Testis (tissue), 2 donors: ENCODE measurements at regions not wholly inside any gene's neighbourhood (a gene's known extent, or its start where the extent isn't known, plus 50 kb on each side); places are given as distances from the start of the nearest gene placed in this dataset.

Source experiments
- DNase-seq: peaks from one replicate; pipeline ENCODE4 v3.0.0-alpha.2; 2019
- H3K27ac ChIP-seq, 2 donors: fragments of 200-600 bp; sonication (generic); one replicate each; pipeline ENCODE4 v1.5.1; 2019
- H3K27me3 ChIP-seq: fragments of 200-600 bp; sonication (generic); one replicate; pipeline ENCODE4 v1.5.1; 2019
- H3K36me3 ChIP-seq: fragments of 200-600 bp; sonication (generic); one replicate; pipeline ENCODE4 v1.5.1; 2017; ENCODE audit warnings: low read depth; ENCODE audit errors: missing control alignments
- H3K4me1 ChIP-seq: fragments of 200-600 bp; sonication (generic); one replicate; pipeline ENCODE4 v1.5.1; 2019
- H3K4me3 ChIP-seq, 2 donors: fragments of 200-600 bp; sonication (generic); one replicate each; pipeline ENCODE4 v1.5.1; 2017 to 2019
- H3K9me3 ChIP-seq: fragments of 200-600 bp; sonication (generic); one replicate; pipeline ENCODE4 v1.5.1; 2017
- CTCF ChIP-seq, 3 experiments: fragments of 450-650 bp in 2 of 3; fragments of 200-600 bp in 1 of 3; sonication (generic) in 1 of 3; IDR thresholded peaks; one replicate each; pipeline ENCODE4 v1.5.1; 2016 to 2019; ENCODE audit warnings: antibody characterized with exemption in 3 of 3, mild to moderate bottlenecking in 2 of 3, moderate library complexity in 1 of 3
- POLR2A ChIP-seq: fragments of 450-650 bp; IDR thresholded peaks from one replicate; pipeline ENCODE4 v1.6.1; 2017; ENCODE audit warnings: antibody characterized with exemption, mild to moderate bottlenecking, moderate library complexity
- WGBS, 2 donors: methylation state at CpG; one replicate each; pipeline ENCODE4 v1.1.5; 2018; 5-methylcytosine and 5-hydroxymethylcytosine counted together
- intact Hi-C: fragments of 100-400 bp; cut with DNase I; formaldehyde crosslinking; loops from one replicate; pipeline ENCODE4 v1.15.1; 2023; ENCODE audit warnings: low total_unique reads

DNA sequence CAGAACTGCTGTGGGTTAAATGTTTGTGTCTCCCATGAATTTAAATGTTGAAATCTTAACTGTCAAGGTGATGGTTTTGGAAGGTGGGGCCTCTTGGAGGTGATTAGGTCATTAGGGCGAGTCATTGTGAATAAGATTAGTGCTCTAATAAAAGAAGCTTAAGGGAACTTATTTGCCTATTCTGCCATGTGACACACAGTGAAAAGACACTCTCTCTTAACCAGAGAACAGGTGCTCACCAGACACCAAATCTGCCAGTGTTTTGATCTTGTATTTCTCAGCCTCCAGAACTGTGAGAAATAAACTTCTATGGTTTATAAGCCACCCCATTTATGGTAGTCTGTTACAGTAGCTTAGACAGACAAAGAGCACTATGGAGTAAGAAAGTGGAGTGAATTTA, 117.9 kb upstream of the SV2C start:
- no peaks in the 10 kb centered on the region for H3K36me3 ChIP-seq
- DNase-seq: no peak
- no peaks in the 10 kb centered on the region for H3K9me3 ChIP-seq
- H3K4me3 ChIP-seq: no peak overlapping the region
- H3K27me3 ChIP-seq: no peaks in the 10 kb centered on the region
- H3K4me1 ChIP-seq: no peaks in the 10 kb centered on the region
- no peak for TF ChIP-seq POLR2A
- TF ChIP-seq CTCF (IDR thresholded peaks at IDR 0.05): no peak
- intact Hi-C loops: no loop called here
- WGBS, 2 donors: 81 to 90% methylated on average over 1 of the region's 1 CpG
- no peak overlapping the region for H3K27ac ChIP-seq

DNA sequence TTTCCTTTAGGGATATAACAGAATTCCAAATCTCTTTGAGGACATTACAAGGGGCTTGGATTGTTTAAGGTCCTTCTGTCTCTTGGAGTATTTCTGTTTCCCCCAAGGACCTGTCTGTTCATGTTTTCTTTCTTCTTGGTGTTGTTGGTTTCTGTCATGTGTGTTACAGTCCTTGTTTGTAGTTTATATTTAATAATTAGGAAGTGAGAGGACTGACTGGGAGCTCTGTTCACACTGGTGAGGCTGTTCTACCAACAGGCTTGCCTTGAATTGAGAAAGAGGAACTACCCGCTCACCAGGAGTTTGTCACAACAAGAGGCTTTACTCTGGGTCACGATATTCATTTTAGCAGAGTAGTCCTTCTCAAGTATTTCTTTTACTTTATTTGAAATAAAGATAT, 119.2 kb upstream of the SV2C start:
- Histone ChIP-seq H3K4me1 (no peaks in the 10 kb centered on the region), H3K36me3 (no peaks in the 10 kb centered on the region), H3K27me3 (no peaks in the 10 kb centered on the region), H3K4me3 (no peak overlapping the region), H3K27ac (no peak overlapping the region), H3K9me3 (no peaks in the 10 kb centered on the region)
- intact Hi-C loops: no loop called here
- WGBS, 2 donors: 80 to 88% methylated on average over 2 of the region's 2 CpGs
- no peak for DNase-seq
- TF ChIP-seq POLR2A: no peak
- no peak for TF ChIP-seq CTCF (IDR thresholded peaks at IDR 0.05)

DNA sequence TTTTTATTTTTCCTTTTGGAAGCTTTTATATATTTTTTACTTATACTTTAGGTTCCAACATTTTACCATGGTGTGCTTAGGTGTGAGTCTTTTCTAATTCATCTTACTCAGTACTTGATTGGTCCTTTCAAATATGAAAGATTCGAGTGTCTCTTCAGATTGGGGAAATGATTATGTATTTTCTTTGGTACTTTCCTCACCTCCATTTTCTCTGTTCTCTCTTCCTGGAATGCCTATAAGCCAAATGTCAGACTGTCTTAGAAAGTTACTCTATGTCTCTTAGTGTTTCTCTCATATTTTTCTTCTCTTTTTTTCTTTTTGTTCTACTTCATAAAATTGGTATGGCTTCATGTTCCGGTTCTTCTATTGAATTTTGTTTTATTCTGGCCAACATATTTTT, 119.6 kb upstream of the SV2C start:
- intact Hi-C loops: no loop called here
- TF ChIP-seq CTCF (IDR thresholded peaks at IDR 0.05) (no peak), POLR2A (no peak)
- H3K4me3 ChIP-seq: no peak overlapping the region
- H3K4me1 ChIP-seq: no peaks in the 10 kb centered on the region
- 79 to 82% methylated on average over 2 of the region's 2 CpGs for WGBS, 2 donors
- H3K36me3 ChIP-seq: no peaks in the 10 kb centered on the region
- H3K27me3 ChIP-seq: no peaks in the 10 kb centered on the region
- H3K9me3 ChIP-seq: no peaks in the 10 kb centered on the region
- no peak overlapping the region for H3K27ac ChIP-seq
- DNase-seq: no peak

DNA sequence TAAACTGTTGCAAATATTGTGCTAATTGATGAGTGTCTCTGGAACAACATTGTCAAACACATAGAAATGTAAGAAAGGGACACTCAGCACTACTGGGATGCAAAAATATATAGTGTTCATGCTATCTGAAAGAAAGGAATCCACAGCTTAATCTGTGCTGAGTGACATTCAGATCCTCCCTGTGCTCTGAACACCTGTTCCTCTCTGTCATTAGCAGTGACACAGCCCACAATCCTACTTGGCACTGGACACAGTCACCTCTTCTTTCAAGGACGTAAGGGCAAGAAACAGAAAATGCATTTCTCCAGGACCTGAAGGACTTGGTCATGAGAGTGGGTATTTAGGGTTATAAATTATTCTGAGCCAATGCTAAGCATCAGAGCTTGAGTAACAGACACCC, 121.4 kb upstream of the SV2C start:
- WGBS, 2 donors: 50 to 67% methylated on average over 1 of the region's 1 CpG
- no peak for DNase-seq
- Histone ChIP-seq H3K27ac (no peak overlapping the region), H3K4me3 (no peak overlapping the region), H3K4me1 (no peaks in the 10 kb centered on the region), H3K9me3 (no peaks in the 10 kb centered on the region), H3K36me3 (no peaks in the 10 kb centered on the region), H3K27me3 (no peaks in the 10 kb centered on the region)
- TF ChIP-seq CTCF (IDR thresholded peaks at IDR 0.05) (no peak), POLR2A (no peak)
- intact Hi-C loops: no loop called here

GRCh38 chr5:75960129-75960528, 123.1 kb upstream of the SV2C start:
- DNase-seq: no peak
- H3K27ac ChIP-seq: no peak overlapping the region
- no peaks in the 10 kb centered on the region for H3K36me3 ChIP-seq
- H3K9me3 ChIP-seq: no peaks in the 10 kb centered on the region
- intact Hi-C loops: no loop called here
- TF ChIP-seq CTCF (IDR thresholded peaks at IDR 0.05) (no peak), POLR2A (no peak)
- no peaks in the 10 kb centered on the region for H3K4me1 ChIP-seq
- H3K27me3 ChIP-seq: no peaks in the 10 kb centered on the region
- H3K4me3 ChIP-seq: no peak overlapping the region
